ENCODE measurements at regions not wholly inside any gene's neighbourhood (a gene's known extent, or its start where the extent isn't known, plus 50 kb on each side); places are given as distances from the start of the nearest gene placed in this dataset.

- DNase-seq: no peak
Observed at GRCh38 chr1:199297174-199297573, 658.3 kb downstream of the PTPRC start.

GRCh38 chr1:199297887-199298286 is 659.0 kb downstream of the PTPRC start:
- no peak for DNase-seq

DNA sequence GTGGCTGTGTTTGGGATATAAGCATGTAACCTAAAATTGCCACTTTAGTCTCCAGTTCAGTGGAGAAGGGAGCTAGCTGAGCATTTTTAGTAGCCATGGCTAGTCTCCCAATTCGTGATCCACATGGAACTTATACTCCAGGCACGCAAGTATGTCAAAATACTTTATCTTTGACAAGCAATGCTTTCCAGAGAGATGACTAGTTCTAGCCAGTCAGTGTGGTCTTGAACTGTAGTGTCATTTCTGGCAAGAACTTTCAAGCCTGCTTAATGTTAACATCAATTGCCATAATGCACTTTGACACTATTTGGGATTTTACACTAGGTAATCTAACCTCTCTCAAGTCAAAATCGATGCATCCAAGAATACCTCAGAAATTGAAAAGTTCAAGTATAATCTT is 660.0 kb downstream of the PTPRC start:
- no peak for DNase-seq

- no peak for DNase-seq
Observed at GRCh38 chr1:199301472-199302217, 662.8 kb downstream of the PTPRC start.

- no peak for DNase-seq
Observed at GRCh38 chr1:199302554-199302953, 663.7 kb downstream of the PTPRC start.

DNA sequence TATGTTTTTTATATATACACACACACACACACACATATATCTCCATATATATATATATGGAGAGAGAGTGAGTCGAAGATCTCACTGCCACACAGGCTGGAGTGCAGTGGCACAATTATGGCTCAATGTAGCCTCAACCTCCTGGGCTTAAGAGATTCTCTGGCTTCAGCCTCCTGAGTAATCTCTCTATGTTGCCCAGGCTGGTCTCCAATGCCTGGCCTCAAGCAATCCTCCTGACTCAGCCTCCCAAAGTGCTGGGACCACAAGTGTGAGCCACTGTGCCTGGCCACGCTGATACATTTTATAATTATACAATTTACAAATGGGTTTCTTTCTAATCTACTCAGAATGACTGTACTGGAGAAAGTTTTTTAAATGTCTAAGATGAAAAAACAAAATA is 664.2 kb downstream of the PTPRC start:
- no peak for DNase-seq

- DNase-seq: no peak
Observed at GRCh38 chr1:199305053-199305452, 666.2 kb downstream of the PTPRC start.

- no peak for DNase-seq
Observed at GRCh38 chr1:199307496-199308264, 668.8 kb downstream of the PTPRC start.

GRCh38 chr1:199308349-199308846 is 669.6 kb downstream of the PTPRC start:
- DNase-seq: no peak

DNA sequence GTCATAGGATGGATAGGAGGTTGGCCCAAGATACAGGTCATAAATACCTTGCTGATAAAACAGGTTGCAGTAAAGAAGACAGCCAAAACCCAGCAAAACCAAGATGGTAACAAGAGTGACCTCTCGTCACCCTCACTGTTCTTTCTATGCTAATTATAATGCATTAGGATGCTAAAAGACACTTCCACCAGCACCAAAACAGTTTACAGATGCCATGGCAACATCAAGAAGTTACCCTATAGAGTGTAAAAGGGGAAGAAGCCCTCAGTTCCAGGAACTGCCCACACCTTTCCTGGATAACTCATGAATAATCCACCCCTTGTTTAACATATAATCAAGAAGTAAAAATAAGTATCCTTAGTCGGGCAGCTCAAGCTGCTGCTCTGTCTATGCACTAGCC is 671.9 kb downstream of the PTPRC start:
- no peak for DNase-seq

DNA sequence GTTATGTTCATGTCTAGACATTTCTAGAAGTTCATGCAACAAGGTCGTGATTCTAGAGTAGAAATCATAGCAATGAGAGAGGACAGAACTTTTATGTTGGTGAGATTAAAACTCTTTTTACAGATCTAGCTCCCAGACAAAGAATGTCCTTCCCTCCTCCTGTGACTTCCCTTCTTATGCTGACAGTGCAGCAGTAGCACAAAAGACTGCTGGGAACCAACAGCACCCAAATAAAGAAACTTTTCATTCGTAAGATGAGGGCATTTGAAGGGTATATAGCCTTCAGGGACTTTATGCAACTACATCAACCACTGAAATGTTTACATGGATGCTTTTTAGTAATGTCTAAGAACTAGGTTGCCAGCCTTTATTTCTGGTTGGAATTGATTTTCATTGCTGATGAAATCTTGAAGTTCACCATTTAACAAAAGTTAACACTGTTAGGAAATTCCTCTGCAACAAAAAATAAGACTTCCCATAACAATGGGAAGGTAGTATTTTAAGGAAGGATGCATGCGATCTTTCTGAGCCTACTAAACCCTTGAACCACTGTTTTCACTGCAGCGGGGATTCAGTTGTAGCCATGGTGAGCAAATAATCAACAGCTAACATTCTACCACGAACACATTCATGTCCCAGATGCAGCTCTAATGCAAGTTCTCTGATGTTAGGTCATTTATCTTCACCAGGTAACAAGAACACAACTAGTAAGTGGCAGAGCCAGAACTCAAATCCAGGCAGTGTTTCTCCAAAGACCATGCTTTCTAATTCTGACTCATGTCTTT is 672.8 kb downstream of the PTPRC start:
- no peak for DNase-seq

DNA sequence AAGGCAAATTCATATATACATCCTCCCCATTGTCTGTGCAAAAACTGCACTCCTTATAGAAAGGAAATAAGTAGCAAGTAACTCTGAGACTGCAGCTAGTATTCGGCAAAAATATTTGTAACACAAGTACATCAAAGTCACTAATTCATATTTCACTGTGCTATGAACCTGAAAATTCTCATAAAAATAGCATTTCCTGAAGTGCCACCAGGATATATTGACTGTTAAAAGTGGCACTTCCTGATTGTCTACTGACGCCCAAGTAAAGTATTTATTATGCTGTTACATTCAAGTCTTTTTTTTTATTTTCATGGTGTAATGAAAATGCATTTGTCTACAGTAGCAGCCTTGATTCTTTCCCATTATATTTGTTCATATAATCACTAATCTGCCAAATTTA is 673.8 kb downstream of the PTPRC start:
- no peak for DNase-seq

- no peak for DNase-seq
Observed at GRCh38 chr1:199313444-199313843, 674.6 kb downstream of the PTPRC start.

DNA sequence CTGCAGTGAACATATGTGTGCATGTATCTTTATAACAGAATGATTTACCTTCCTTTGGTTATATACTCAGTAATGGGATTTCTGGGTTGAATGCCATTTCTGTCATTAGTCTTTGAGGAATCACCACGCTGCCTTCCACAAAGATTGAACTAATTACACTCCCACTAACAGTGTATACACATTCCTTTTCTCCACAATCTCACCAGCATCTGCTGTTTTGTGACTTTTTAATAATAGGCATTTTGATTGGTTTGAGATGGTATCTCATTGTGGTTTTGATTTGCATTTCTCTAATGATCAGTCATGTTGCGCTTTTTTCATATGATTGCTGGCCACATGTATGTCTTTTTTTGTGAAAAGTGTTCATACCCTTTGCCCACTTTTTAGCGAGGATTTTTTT is 680.5 kb downstream of the PTPRC start:
- no peak for DNase-seq

DNA sequence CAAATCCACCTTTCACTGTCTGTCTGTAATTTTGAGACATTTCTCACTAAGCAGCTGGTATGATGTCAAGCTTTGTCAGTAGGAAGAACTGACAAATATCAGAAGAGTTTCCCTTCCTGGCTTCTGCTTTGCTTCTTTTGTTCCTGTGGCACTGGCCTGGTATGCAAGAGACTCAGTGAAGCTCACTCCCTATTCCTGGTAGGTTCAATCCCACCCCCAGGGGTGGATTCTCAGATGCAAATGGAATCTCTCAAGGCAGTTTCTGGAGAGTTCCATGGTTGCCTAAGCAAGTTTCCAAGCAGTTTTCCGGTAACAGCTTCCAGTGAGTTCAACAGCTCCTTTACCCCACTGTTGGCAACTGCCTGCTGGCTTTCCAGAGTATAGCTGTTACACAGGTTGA is 683.4 kb downstream of the PTPRC start:
- no peak for DNase-seq

DNA sequence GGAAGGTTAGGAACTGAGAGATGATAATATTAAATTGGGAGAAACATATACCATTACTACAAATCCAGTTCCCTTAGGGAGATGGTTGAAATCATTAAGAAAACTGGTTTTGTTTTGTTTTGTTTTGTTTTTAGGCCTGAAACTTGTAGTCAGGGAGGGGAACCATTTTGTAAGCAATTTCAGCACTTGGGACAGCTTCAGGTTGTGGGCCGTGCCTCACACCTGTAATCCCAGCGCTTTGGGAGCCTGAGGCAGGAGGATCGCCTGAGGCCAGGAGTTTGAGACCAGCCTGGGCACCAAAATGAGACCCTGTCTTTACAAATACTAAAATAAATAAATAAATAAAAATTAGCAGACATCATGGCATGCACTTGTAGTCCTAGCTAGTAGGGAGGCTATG is 694.3 kb upstream of the NR5A2 start:
- no peak for DNase-seq

- DNase-seq: no peak
Observed at GRCh38 chr1:199335496-199335895, 692.0 kb upstream of the NR5A2 start.

GRCh38 chr1:199336745-199337640 is 690.5 kb upstream of the NR5A2 start:
- no peak for DNase-seq

GRCh38 chr1:199338760-199339159 is 688.8 kb upstream of the NR5A2 start:
- no peak for DNase-seq

GRCh38 chr1:199352351-199352750 is 675.2 kb upstream of the NR5A2 start:
- no peak for DNase-seq

- no peak for DNase-seq
Observed at GRCh38 chr1:199353906-199354305, 673.6 kb upstream of the NR5A2 start.

DNA sequence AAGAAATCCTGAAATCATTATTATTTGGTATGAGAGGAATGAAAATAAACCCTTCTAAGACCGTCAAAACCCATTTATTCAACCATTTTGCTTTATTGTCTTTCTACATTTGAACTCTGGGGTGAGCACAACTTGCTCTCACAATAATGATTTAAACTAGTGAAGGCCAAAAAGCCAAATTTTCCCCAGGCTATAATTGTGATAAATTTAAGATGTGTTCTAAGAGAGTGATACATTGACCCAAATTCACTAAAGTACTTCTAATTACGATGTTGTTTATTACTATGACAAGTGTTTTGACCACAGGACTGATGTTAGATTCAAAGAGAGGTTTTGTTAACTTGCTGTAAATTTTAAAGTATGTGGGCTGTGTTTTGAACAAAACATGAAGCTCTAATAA is 670.9 kb upstream of the NR5A2 start:
- no peak for DNase-seq
